NB4 (cell line): ENCODE measurements at regions not wholly inside any gene's neighbourhood (a gene's known extent, or its start where the extent isn't known, plus 50 kb on each side); places are given as distances from the start of the nearest gene placed in this dataset.

Experiments used
- DNase-seq: peaks from one replicate; pipeline ENCODE4 v3.0.0; 2010; ENCODE audit warnings: low read depth
- H3K4me3 ChIP-seq: one replicate; pipeline ENCODE4 v1.5.1; 2011; ENCODE audit warnings: mild to moderate bottlenecking, low read depth, low read length, moderate library complexity
- CTCF ChIP-seq: IDR thresholded peaks from one replicate; pipeline ENCODE4 v1.5.1; 2012; ENCODE audit warnings: low read depth, low read length
- MAX ChIP-seq: IDR thresholded peaks from 2 replicates; pipeline ENCODE4 v1.6.1; 2011; ENCODE audit warnings: low read depth, low read length
- MYC ChIP-seq: IDR thresholded peaks from 2 replicates; pipeline ENCODE4 v1.6.1; 2011; ENCODE audit warnings: low read depth, low read length
- POLR2A ChIP-seq: IDR thresholded peaks from 2 replicates; pipeline ENCODE4 v1.6.1; 2011; ENCODE audit warnings: mild to moderate bottlenecking; ENCODE audit not compliant: insufficient read length; ENCODE audit errors: extremely low read depth

GRCh38 chr17:33725675-33726271 is 432.7 kb upstream of the ASIC2 start:
- peak; percentile 88 for TF ChIP-seq CTCF
- TF ChIP-seq MAX = no peak
- peak; percentile 41 for DNase-seq
- H3K4me3 ChIP-seq = no peak overlapping the region

GRCh38 chr17:33730131-33730530 is 437.0 kb upstream of the ASIC2 start:
- TF ChIP-seq MYC (no peak), MAX (no peak), POLR2A (no peak), CTCF (no peak)
- no peak for DNase-seq
- H3K4me3 ChIP-seq = no peak overlapping the region

- DNase-seq = peak; percentile 21
- TF ChIP-seq MAX (no peak), CTCF (no peak), POLR2A (no peak), MYC (no peak)
- H3K4me3 ChIP-seq = no peak overlapping the region
Measured at GRCh38 chr17:33732116-33732515, 439.0 kb upstream of the ASIC2 start.

GRCh38 chr17:33739714-33740113 is 446.6 kb upstream of the ASIC2 start:
- no peak for DNase-seq
- TF ChIP-seq MAX = no peak
- no peak for TF ChIP-seq MYC
- TF ChIP-seq CTCF = no peak
- TF ChIP-seq POLR2A = no peak
- no peak overlapping the region for H3K4me3 ChIP-seq

GRCh38 chr17:33745047-33745760 is 452.1 kb upstream of the ASIC2 start:
- no peak for TF ChIP-seq CTCF
- no peak for TF ChIP-seq MYC
- no peak for TF ChIP-seq MAX
- no peak for TF ChIP-seq POLR2A
- H3K4me3 ChIP-seq = no peak overlapping the region

GRCh38 chr17:33749171-33749570 is 456.1 kb upstream of the ASIC2 start:
- no peak for DNase-seq
- H3K4me3 ChIP-seq = no peak overlapping the region
- TF ChIP-seq MYC = no peak
- no peak for TF ChIP-seq MAX
- TF ChIP-seq CTCF = no peak
- no peak for TF ChIP-seq POLR2A

More at GRCh38 chr17:33745047-33745760, 452.1 kb upstream of the ASIC2 start:
- no peak for DNase-seq
